ENCODE measurements at regions not wholly inside any gene's neighbourhood (a gene's known extent, or its start where the extent isn't known, plus 50 kb on each side); places are given as distances from the start of the nearest gene placed in this dataset.

DNA sequence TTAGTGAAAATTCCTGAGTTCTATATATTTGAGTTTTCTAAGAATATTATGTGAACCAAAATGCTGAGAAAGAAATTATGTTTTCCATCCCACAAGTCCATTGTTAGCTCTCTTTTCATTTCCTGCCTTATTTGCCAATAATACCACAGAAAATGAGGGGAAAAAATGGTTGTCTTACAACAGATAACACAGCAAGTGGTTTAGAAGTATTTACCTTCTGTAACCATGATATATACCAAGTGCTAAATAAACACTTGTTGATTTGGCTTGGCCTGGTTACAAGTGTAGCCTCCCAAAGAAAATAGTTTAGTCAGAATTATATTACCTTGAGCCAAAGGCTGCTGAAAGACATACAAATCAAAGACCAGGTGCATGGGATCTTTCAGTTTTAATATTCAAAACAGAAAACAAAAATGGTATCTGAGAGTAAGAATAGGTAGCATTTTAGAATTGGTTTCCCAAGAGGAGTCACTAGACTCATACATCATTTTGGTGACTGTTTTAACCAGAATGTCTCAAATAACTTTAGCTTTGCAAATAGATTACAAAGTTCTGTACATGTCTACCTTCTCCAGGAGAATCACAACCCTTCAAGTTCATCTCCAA is 439.8 kb upstream of the DYNLRB2 start:
- Histone ChIP-seq H3K9me3 (ENCODE audit: control insufficient read depth, insufficient read depth, low read depth, low read length) (no peaks in the 10 kb centered on the region), H3K4me1 (ENCODE audit: control insufficient read depth, insufficient read depth, low read length) (no peaks in the 10 kb centered on the region), H3K27me3 (ENCODE audit: control insufficient read depth, insufficient read depth, low read length) (no peaks in the 10 kb centered on the region), H3K27ac (ENCODE audit: low read length) (no peak overlapping the region), H3K36me3 (ENCODE audit: control insufficient read depth, insufficient read depth, low read length) (no peaks in the 10 kb centered on the region), H3K4me3 (ENCODE audit: low read depth in 2 of 2, low read length in 2 of 2) (no peak overlapping the region)
- DNase-seq (ENCODE audit: low read depth, low spot score) = no peak
- TF ChIP-seq REST (IDR thresholded peaks at IDR 0.05; ENCODE audit: insufficient read depth in 1 of 2, low read depth in 2 of 2, low read length in 1 of 2) = no peak
- TF ChIP-seq, protein P1, sequence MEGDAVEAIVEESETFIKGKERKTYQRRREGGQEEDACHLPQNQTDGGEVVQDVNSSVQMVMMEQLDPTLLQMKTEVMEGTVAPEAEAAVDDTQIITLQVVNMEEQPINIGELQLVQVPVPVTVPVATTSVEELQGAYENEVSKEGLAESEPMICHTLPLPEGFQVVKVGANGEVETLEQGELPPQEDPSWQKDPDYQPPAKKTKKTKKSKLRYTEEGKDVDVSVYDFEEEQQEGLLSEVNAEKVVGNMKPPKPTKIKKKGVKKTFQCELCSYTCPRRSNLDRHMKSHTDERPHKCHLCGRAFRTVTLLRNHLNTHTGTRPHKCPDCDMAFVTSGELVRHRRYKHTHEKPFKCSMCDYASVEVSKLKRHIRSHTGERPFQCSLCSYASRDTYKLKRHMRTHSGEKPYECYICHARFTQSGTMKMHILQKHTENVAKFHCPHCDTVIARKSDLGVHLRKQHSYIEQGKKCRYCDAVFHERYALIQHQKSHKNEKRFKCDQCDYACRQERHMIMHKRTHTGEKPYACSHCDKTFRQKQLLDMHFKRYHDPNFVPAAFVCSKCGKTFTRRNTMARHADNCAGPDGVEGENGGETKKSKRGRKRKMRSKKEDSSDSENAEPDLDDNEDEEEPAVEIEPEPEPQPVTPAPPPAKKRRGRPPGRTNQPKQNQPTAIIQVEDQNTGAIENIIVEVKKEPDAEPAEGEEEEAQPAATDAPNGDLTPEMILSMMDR (IDR thresholded peaks at IDR 0.05) = no peak
- no peak for TF ChIP-seq POLR2AphosphoS5 (IDR thresholded peaks at IDR 0.05; ENCODE audit: low read depth, low read length)
- TF ChIP-seq SIN3A (IDR thresholded peaks at IDR 0.05; ENCODE audit: borderline replicate concordance, insufficient read depth, low read depth, low read length) = no peak
- no peak for TF ChIP-seq TCF7L2 (IDR thresholded peaks at IDR 0.05; ENCODE audit: low read depth, low read length)
- in situ Hi-C loops (cut with HindIII; ENCODE audit: low pct_unique_long_range_greater_than_20kb, low sequenced_read_pairs) (no loop called here), intact Hi-C loops (cut with micrococcal nuclease; ENCODE audit: unreplicated experiment) (no loop called here)
- BruUV-seq (replicated peaks) = no TSS peak
- CTCF ChIA-PET = no interaction called here
- POLR2A ChIA-PET = no interaction called here
- no peak for ATAC-seq

DNA sequence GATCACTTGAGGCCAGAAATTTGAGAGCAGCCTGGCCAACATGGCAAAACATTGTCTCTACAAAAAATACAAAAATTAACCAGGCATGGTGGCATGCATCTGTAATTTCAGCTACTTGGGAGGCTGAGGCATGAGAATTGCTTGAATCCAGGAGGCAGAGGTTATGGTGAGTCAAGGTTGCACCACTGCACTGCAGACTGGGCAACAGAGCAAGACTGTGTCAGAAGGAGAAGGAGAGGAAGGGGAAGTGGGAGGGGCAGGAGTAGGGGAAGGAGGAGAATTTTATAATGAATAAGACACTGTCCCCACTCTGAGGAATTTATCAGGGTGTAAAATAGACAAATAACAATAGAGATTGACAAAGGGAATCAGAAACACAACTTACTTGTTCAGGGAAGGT is 440.6 kb upstream of the DYNLRB2 start:
- POLR2A ChIA-PET = no interaction called here
- intact Hi-C loops (cut with micrococcal nuclease; ENCODE audit: unreplicated experiment) = no loop called here
- no TSS peak for BruUV-seq (replicated peaks)
- CTCF ChIA-PET = no interaction called here
- H3K4me1 ChIP-seq (ENCODE audit: control insufficient read depth, insufficient read depth, low read length) = no peaks in the 10 kb centered on the region
- H3K9me3 ChIP-seq (ENCODE audit: control insufficient read depth, insufficient read depth, low read depth, low read length) = no peaks in the 10 kb centered on the region
- H3K36me3 ChIP-seq (ENCODE audit: control insufficient read depth, insufficient read depth, low read length) = no peaks in the 10 kb centered on the region
- no peak overlapping the region for H3K27ac ChIP-seq (ENCODE audit: low read length)
- no peak overlapping the region for H3K4me3 ChIP-seq (ENCODE audit: low read depth in 2 of 2, low read length in 2 of 2)
- no peak for TF ChIP-seq REST (IDR thresholded peaks at IDR 0.05; ENCODE audit: insufficient read depth in 1 of 2, low read depth in 2 of 2, low read length in 1 of 2)
- TF ChIP-seq, protein P1 (IDR thresholded peaks at IDR 0.05) = no peak
- no peak for TF ChIP-seq TCF7L2 (IDR thresholded peaks at IDR 0.05; ENCODE audit: low read depth, low read length)
- no peak for TF ChIP-seq SIN3A (IDR thresholded peaks at IDR 0.05; ENCODE audit: borderline replicate concordance, insufficient read depth, low read depth, low read length)
- TF ChIP-seq POLR2AphosphoS5 (IDR thresholded peaks at IDR 0.05; ENCODE audit: low read depth, low read length) = no peak
- ATAC-seq = no peak
- H3K27me3 ChIP-seq (ENCODE audit: control insufficient read depth, insufficient read depth, low read length) = no peaks in the 10 kb centered on the region
- in situ Hi-C loops (cut with HindIII; ENCODE audit: low pct_unique_long_range_greater_than_20kb, low sequenced_read_pairs) = no loop called here
- no peak for DNase-seq (ENCODE audit: low read depth, low spot score)
